ENCODE measurements at regions not wholly inside any gene's neighbourhood (a gene's known extent, or its start where the extent isn't known, plus 50 kb on each side); places are given as distances from the start of the nearest gene placed in this dataset.
"Not testable (repeated sequence)": the region's sequence is repeated elsewhere in the genome, so short reads cannot be mapped to it uniquely, and the experiment has no call there.

- not testable (repeated sequence) for H3K4me3 ChIP-seq (ENCODE audit: control insufficient read depth, low read depth, low read length); DNase-seq (ENCODE audit: low read depth)
Observed at GRCh38 chr4:189734648-189735267, 205.9 kb upstream of the FRG1 start.

- not testable (repeated sequence) for H3K4me3 ChIP-seq (ENCODE audit: control insufficient read depth, low read depth, low read length); DNase-seq (ENCODE audit: low read depth)
Observed at GRCh38 chr4:189736656-189737055, 204.0 kb upstream of the FRG1 start.

GRCh38 chr4:189740118-189740517, 200.6 kb upstream of the FRG1 start:
- DNase-seq (ENCODE audit: low read depth); H3K4me3 ChIP-seq (ENCODE audit: control insufficient read depth, low read depth, low read length): not testable (repeated sequence)

- H3K4me3 ChIP-seq (ENCODE audit: control insufficient read depth, low read depth, low read length): no peak overlapping the region
- no peak for DNase-seq (ENCODE audit: low read depth)
- no peak for TF ChIP-seq CTCF (conservative IDR thresholded peaks at IDR 0.05; ENCODE audit: control insufficient read depth, insufficient read depth, low read depth, low read length)
Observed at GRCh38 chr4:189740873-189741272, 199.8 kb upstream of the FRG1 start.

- not testable (repeated sequence) for DNase-seq (ENCODE audit: low read depth); H3K4me3 ChIP-seq (ENCODE audit: control insufficient read depth, low read depth, low read length)
Observed at GRCh38 chr4:189753092-189753491, 187.6 kb upstream of the FRG1 start.

GRCh38 chr4:189763583-189763982, 177.1 kb upstream of the FRG1 start:
- TF ChIP-seq CTCF (conservative IDR thresholded peaks at IDR 0.05; ENCODE audit: control insufficient read depth, insufficient read depth, low read depth, low read length): no peak
- no peak for DNase-seq (ENCODE audit: low read depth)
- no peak overlapping the region for H3K4me3 ChIP-seq (ENCODE audit: control insufficient read depth, low read depth, low read length)

- H3K4me3 ChIP-seq (ENCODE audit: control insufficient read depth, low read depth, low read length): no peak overlapping the region
- TF ChIP-seq CTCF (conservative IDR thresholded peaks at IDR 0.05; ENCODE audit: control insufficient read depth, insufficient read depth, low read depth, low read length): no peak
- DNase-seq (ENCODE audit: low read depth): no peak
Observed at GRCh38 chr4:189765301-189765700, 175.4 kb upstream of the FRG1 start.

- DNase-seq (ENCODE audit: low read depth): no peak
- no peak for TF ChIP-seq CTCF (conservative IDR thresholded peaks at IDR 0.05; ENCODE audit: control insufficient read depth, insufficient read depth, low read depth, low read length)
- H3K4me3 ChIP-seq (ENCODE audit: control insufficient read depth, low read depth, low read length): no peak overlapping the region
Observed at GRCh38 chr4:189765736-189766135, 174.9 kb upstream of the FRG1 start.

GRCh38 chr4:189767941-189768340, 172.7 kb upstream of the FRG1 start:
- H3K4me3 ChIP-seq (ENCODE audit: control insufficient read depth, low read depth, low read length): no peak overlapping the region
- no peak for DNase-seq (ENCODE audit: low read depth)
- no peak for TF ChIP-seq CTCF (conservative IDR thresholded peaks at IDR 0.05; ENCODE audit: control insufficient read depth, insufficient read depth, low read depth, low read length)
